GM23338 (cell line): ENCODE measurements at regions not wholly inside any gene's neighbourhood (a gene's known extent, or its start where the extent isn't known, plus 50 kb on each side); places are given as distances from the start of the nearest gene placed in this dataset.

Source experiments
- ATAC-seq: fragments of 200-7000 bp; cut with Tn5 transposase; 3 replicates; pipeline ENCODE4 v1.9.1; 2020
- DNase-seq: peaks from one replicate; pipeline ENCODE4 v3.0.0-alpha.2; 2015; ENCODE audit warnings: low spot score
- H2AFZ ChIP-seq: fragments of 200-600 bp; sonication (generic); 2 replicates; pipeline ENCODE4 v1.8.0; 2016; ENCODE audit warnings: antibody characterized with exemption, mild to moderate bottlenecking, moderate library complexity
- H3F3A ChIP-seq: fragments of 200-600 bp; sonication (generic); replicated peaks from 2 replicates; pipeline ENCODE4 v1.8.0; 2017; ENCODE audit warnings: antibody characterized with exemption, mixed run types, low read depth
- H3K27ac ChIP-seq: fragments of 200-600 bp; sonication (generic); 2 replicates; pipeline ENCODE4 v1.6.1; 2016; ENCODE audit warnings: low read depth
- H3K27me3 ChIP-seq: fragments of 200-600 bp; sonication (generic); 2 replicates; pipeline ENCODE4 v1.8.0; 2016; ENCODE audit warnings: mild to moderate bottlenecking, mixed run types, moderate library complexity; ENCODE audit not compliant: insufficient read depth
- H3K36me3 ChIP-seq: fragments of 200-600 bp; sonication (generic); 2 replicates; pipeline ENCODE4 v1.8.0; 2016; ENCODE audit warnings: mild to moderate bottlenecking; ENCODE audit not compliant: insufficient read depth
- H3K4me1 ChIP-seq: fragments of 200-600 bp; sonication (generic); 2 replicates; pipeline ENCODE4 v1.8.0; 2016; ENCODE audit warnings: mild to moderate bottlenecking, moderate library complexity; ENCODE audit not compliant: insufficient read depth
- H3K4me2 ChIP-seq: fragments of 200-600 bp; sonication (generic); 2 replicates; pipeline ENCODE4 v1.7.1; 2017; ENCODE audit warnings: mixed run types
- H3K4me3 ChIP-seq: fragments of 200-600 bp; sonication (generic); 2 replicates; pipeline ENCODE4 v1.6.1; 2016; ENCODE audit warnings: mixed run types
- H3K79me2 ChIP-seq: fragments of 200-600 bp; sonication (generic); replicated peaks from 2 replicates; pipeline ENCODE4 v1.8.0; 2017; ENCODE audit warnings: mild to moderate bottlenecking; ENCODE audit not compliant: insufficient read depth
- H3K9me2 ChIP-seq: fragments of 200-600 bp; sonication (generic); 2 replicates; pipeline ENCODE4 v1.8.0; 2017; ENCODE audit not compliant: insufficient read depth
- H4K20me1 ChIP-seq: fragments of 200-600 bp; sonication (generic); replicated peaks from 2 replicates; pipeline ENCODE4 v1.8.0; 2017; ENCODE audit warnings: mild to moderate bottlenecking; ENCODE audit not compliant: insufficient read depth
- H3K27ac Mint-ChIP-seq: 2 replicates; pipeline ENCODE4 v1.8.0; 2020; ENCODE audit warnings: inconsistent platforms, mild to moderate bottlenecking, moderate library complexity, mixed read lengths
- H3K27me3 Mint-ChIP-seq: 3 replicates; pipeline ENCODE4 v1.8.0; 2022; ENCODE audit warnings: low read depth, mild to moderate bottlenecking, moderate library complexity, mixed read lengths, inconsistent platforms; ENCODE audit not compliant: insufficient read depth, poor library complexity
- H3K36me3 Mint-ChIP-seq: 3 replicates; pipeline ENCODE4 v1.8.0; 2021; ENCODE audit warnings: low read depth, mild to moderate bottlenecking, inconsistent platforms, moderate library complexity, mixed read lengths
- H3K4me1 Mint-ChIP-seq: 3 replicates; pipeline ENCODE4 v1.8.0; 2020; ENCODE audit warnings: mild to moderate bottlenecking, inconsistent platforms, mixed read lengths
- H3K4me3 Mint-ChIP-seq: 3 replicates; pipeline ENCODE4 v1.8.0; 2021; ENCODE audit warnings: moderate library complexity, mild to moderate bottlenecking, inconsistent platforms, mixed read lengths
- H3K9me3 Mint-ChIP-seq: 3 replicates; pipeline ENCODE4 v1.8.0; 2020; ENCODE audit warnings: moderate library complexity, mild to moderate bottlenecking, inconsistent platforms, mixed read lengths
- EZH2phosphoT487 ChIP-seq: fragments of 200-600 bp; sonication (generic); IDR thresholded peaks from one replicate; pipeline ENCODE4 v1.8.1; 2018; ENCODE audit warnings: antibody characterized with exemption; ENCODE audit not compliant: unreplicated experiment
- TF ChIP-seq, protein P1 (sequence below), 2 experiments: fragments of 200-600 bp in 1 of 2; sonication (generic) in 1 of 2; conservative IDR thresholded peaks; 2 replicates each; pipeline versions ENCODE4 v1.5.1 to v1.6.1; 2016 to 2017; ENCODE audit warnings: antibody characterized with exemption in 2 of 2, low read depth in 2 of 2, mild to moderate bottlenecking in 2 of 2, moderate library complexity in 1 of 2
- TF ChIP-seq, protein P2 (sequence below): fragments of 250-450 bp; sonication (Bioruptor Pico); IDR thresholded peaks from 2 replicates; pipeline ENCODE4 v1.5.0; 2020; ENCODE audit warnings: mild to moderate bottlenecking, moderate library complexity

DNA sequence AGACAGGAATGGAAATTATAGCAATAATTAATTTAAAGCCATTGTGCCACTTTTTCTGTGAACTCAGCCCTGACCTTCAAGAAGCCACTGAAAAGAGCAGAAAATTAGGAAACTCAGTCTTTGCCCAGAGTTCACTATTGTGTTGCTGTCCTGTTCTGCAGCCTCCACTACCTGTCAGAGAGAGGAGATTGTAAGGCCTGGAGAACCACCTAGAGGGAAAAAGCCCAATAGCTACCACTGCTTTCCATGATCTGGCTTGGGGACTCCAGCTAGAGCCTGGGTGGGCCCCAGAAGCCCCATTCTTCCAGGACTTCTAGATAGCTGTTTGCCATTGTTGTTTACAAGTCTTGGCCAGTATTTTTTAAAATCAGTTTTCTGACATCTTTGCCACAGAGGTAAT, 176.1 kb upstream of the KLF7 start:
- ATAC-seq (peak; percentile 90), DNase-seq (peak; percentile 56)
- Mint-ChIP-seq H3K27ac (no peak overlapping the region), H3K27me3 (no peaks in the 10 kb centered on the region), H3K36me3 (peaks cover 14% of the 10 kb centered on the region), H3K4me3 (no peak overlapping the region), H3K4me1 (peaks cover 33% of the 10 kb centered on the region), H3K9me3 (peaks cover 13% of the 10 kb centered on the region; the same call in 2 of the 3 replicates)
- Histone ChIP-seq H3K4me3 (no peak overlapping the region), H3K27ac (no peak overlapping the region), H3K36me3 (no peaks in the 10 kb centered on the region), H3K9me2 (peaks cover 6% of the 10 kb centered on the region; the same call in 1 of the 2 replicates), H4K20me1 (no peaks in the 10 kb centered on the region), H3K27me3 (no peaks in the 10 kb centered on the region), H2AFZ (no peak overlapping the region), H3K4me1 (peaks cover 20% of the 10 kb centered on the region), H3F3A (0 out of 2 replicates have a peak, but pooled peaks cover 3% of the 10 kb centered on the region), H3K4me2 (no peak overlapping the region), H3K79me2 (no peaks in the 10 kb centered on the region)
- TF ChIP-seq, protein P1, sequence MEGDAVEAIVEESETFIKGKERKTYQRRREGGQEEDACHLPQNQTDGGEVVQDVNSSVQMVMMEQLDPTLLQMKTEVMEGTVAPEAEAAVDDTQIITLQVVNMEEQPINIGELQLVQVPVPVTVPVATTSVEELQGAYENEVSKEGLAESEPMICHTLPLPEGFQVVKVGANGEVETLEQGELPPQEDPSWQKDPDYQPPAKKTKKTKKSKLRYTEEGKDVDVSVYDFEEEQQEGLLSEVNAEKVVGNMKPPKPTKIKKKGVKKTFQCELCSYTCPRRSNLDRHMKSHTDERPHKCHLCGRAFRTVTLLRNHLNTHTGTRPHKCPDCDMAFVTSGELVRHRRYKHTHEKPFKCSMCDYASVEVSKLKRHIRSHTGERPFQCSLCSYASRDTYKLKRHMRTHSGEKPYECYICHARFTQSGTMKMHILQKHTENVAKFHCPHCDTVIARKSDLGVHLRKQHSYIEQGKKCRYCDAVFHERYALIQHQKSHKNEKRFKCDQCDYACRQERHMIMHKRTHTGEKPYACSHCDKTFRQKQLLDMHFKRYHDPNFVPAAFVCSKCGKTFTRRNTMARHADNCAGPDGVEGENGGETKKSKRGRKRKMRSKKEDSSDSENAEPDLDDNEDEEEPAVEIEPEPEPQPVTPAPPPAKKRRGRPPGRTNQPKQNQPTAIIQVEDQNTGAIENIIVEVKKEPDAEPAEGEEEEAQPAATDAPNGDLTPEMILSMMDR (conservative IDR thresholded peaks at IDR 0.05; ENCODE audit: low read depth in 2 of 2) = peak; percentile 29 to 69; a peak in 3 of 4 replicates
- TF ChIP-seq, protein P2, sequence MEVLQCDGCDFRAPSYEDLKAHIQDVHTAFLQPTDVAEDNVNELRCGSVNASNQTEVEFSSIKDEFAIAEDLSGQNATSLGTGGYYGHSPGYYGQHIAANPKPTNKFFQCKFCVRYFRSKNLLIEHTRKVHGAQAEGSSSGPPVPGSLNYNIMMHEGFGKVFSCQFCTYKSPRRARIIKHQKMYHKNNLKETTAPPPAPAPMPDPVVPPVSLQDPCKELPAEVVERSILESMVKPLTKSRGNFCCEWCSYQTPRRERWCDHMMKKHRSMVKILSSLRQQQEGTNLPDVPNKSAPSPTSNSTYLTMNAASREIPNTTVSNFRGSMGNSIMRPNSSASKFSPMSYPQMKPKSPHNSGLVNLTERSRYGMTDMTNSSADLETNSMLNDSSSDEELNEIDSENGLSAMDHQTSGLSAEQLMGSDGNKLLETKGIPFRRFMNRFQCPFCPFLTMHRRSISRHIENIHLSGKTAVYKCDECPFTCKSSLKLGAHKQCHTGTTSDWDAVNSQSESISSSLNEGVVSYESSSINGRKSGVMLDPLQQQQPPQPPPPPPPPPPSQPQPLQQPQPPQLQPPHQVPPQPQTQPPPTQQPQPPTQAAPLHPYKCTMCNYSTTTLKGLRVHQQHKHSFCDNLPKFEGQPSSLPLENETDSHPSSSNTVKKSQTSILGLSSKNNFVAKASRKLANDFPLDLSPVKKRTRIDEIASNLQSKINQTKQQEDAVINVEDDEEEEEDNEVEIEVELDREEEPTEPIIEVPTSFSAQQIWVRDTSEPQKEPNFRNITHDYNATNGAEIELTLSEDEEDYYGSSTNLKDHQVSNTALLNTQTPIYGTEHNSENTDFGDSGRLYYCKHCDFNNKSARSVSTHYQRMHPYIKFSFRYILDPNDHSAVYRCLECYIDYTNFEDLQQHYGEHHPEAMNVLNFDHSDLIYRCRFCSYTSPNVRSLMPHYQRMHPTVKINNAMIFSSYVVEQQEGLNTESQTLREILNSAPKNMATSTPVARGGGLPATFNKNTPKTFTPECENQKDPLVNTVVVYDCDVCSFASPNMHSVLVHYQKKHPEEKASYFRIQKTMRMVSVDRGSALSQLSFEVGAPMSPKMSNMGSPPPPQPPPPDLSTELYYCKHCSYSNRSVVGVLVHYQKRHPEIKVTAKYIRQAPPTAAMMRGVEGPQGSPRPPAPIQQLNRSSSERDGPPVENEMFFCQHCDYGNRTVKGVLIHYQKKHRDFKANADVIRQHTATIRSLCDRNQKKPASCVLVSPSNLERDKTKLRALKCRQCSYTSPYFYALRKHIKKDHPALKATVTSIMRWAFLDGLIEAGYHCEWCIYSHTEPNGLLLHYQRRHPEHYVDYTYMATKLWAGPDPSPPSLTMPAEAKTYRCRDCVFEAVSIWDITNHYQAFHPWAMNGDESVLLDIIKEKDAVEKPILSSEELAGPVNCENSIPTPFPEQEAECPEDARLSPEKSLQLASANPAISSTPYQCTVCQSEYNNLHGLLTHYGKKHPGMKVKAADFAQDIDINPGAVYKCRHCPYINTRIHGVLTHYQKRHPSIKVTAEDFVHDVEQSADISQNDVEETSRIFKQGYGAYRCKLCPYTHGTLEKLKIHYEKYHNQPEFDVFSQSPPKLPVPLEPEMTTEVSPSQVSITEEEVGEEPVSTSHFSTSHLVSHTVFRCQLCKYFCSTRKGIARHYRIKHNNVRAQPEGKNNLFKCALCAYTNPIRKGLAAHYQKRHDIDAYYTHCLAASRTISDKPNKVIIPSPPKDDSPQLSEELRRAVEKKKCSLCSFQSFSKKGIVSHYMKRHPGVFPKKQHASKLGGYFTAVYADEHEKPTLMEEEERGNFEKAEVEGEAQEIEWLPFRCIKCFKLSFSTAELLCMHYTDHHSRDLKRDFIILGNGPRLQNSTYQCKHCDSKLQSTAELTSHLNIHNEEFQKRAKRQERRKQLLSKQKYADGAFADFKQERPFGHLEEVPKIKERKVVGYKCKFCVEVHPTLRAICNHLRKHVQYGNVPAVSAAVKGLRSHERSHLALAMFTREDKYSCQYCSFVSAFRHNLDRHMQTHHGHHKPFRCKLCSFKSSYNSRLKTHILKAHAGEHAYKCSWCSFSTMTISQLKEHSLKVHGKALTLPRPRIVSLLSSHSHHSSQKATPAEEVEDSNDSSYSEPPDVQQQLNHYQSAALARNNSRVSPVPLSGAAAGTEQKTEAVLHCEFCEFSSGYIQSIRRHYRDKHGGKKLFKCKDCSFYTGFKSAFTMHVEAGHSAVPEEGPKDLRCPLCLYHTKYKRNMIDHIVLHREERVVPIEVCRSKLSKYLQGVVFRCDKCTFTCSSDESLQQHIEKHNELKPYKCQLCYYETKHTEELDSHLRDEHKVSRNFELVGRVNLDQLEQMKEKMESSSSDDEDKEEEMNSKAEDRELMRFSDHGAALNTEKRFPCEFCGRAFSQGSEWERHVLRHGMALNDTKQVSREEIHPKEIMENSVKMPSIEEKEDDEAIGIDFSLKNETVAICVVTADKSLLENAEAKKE (CRISPR knock-in tag) = peak; percentile 74; the same call in 1 of the 2 replicates
- TF ChIP-seq EZH2phosphoT487 = no peak
